Naive B cell (primary cell): ENCODE measurements at regions not wholly inside any gene's neighbourhood (a gene's known extent, or its start where the extent isn't known, plus 50 kb on each side); places are given as distances from the start of the nearest gene placed in this dataset.

Source experiments
- ATAC-seq, 2 donors: fragments of 150-1000 bp; cut with Tn5 transposase; 2 replicates each; pipeline ENCODE4 v1.10.0; 2021; ENCODE audit warnings: low read depth in 2 of 2, mild to moderate bottlenecking in 2 of 2, moderate library complexity in 2 of 2
- DNase-seq: peaks from one replicate; pipeline ENCODE4 v3.0.0; 2022
- H3K27ac Mint-ChIP-seq, 6 donors: one replicate each; pipeline ENCODE4 v1.8.0; 2020 to 2022; ENCODE audit warnings: mild to moderate bottlenecking in 6 of 6, mixed read lengths in 6 of 6, moderate library complexity in 5 of 6, inconsistent platforms in 2 of 6
- H3K27me3 Mint-ChIP-seq, 3 donors: one replicate each; pipeline ENCODE4 v1.8.0; 2021 to 2022; ENCODE audit warnings: mixed read lengths in 3 of 3, mild to moderate bottlenecking in 1 of 3
- H3K36me3 Mint-ChIP-seq, 2 donors: one replicate each; pipeline ENCODE4 v1.8.0; 2020 to 2022; ENCODE audit warnings: mixed read lengths in 2 of 2, inconsistent platforms in 1 of 2, mild to moderate bottlenecking in 1 of 2
- H3K4me1 Mint-ChIP-seq, 3 donors: one replicate each; pipeline ENCODE4 v1.8.0; 2020 to 2022; ENCODE audit warnings: mixed read lengths in 3 of 3, inconsistent platforms in 1 of 3, mild to moderate bottlenecking in 1 of 3, moderate library complexity in 1 of 3
- H3K4me3 Mint-ChIP-seq, 8 donors: one replicate each; pipeline ENCODE4 v1.8.0; 2020 to 2022; ENCODE audit warnings: mild to moderate bottlenecking in 8 of 8, mixed read lengths in 8 of 8, moderate library complexity in 8 of 8, inconsistent platforms in 2 of 8
- H3K9me3 Mint-ChIP-seq, 7 donors: one replicate each; pipeline ENCODE4 v1.8.0; 2020 to 2022; ENCODE audit warnings: mixed read lengths in 7 of 7, mild to moderate bottlenecking in 5 of 7, inconsistent platforms in 2 of 7, moderate library complexity in 1 of 7

DNA sequence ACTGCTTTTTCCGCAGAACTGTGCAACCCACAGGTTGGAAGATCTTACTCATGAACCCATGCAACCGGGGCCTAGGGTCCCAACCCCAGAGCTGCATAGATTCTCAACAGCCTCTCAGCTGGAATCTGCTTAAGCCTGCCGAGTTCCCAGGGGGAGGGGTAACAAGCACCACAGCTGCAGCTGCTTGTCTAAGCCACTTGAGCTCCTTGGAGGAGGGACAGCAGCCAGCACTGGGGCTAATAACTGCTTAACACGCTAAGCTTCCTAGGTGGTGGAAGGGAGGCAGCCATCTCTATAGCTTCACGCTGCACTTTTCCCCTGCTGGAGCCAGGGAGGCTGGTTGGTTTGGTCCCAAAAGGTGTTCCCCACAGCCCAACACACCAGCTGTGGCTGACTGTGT lies 311.6 kb downstream of the DSC3 start:
- H3K36me3 Mint-ChIP-seq, result no peaks in the 10 kb centered on the region
- H3K9me3 Mint-ChIP-seq, result peaks cover 1 to 13% (median 8%) of the 10 kb centered on the region in 7 donors
- no peaks in the 10 kb centered on the region for H3K4me1 Mint-ChIP-seq
- H3K27me3 Mint-ChIP-seq, result no peaks in the 10 kb centered on the region
- DNase-seq (no peak), ATAC-seq (no peak)
- H3K4me3 Mint-ChIP-seq, result no peak overlapping the region
- no peak overlapping the region for H3K27ac Mint-ChIP-seq

DNA sequence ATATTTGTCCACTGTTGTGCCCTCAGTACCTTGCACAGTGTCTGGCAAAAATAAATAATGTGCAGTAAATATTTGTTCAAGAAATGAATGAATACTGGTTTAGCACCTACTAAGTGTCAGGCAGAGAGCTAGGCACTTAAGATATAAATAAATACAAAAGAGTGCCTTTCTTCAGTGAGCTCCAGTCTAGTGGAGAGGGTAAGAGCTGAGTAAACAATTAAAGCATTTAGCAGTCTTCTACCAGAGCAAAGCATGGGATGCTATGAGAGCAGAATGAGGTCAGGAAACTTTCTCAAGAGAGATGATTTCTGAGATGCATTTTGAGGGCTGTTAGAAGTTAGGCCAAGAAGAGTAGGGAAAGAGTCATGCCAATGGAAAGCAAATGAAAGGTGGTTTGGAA lies 314.7 kb downstream of the DSC3 start:
- Mint-ChIP-seq H3K27ac (no peak overlapping the region), H3K27me3 (no peaks in the 10 kb centered on the region), H3K4me3 (no peak overlapping the region), H3K4me1 (no peaks in the 10 kb centered on the region), H3K36me3 (no peaks in the 10 kb centered on the region), H3K9me3 (peaks cover 0 to 6% (median under 1%) of the 10 kb centered on the region in 7 donors)
- ATAC-seq (no peak), DNase-seq (no peak)

DNA sequence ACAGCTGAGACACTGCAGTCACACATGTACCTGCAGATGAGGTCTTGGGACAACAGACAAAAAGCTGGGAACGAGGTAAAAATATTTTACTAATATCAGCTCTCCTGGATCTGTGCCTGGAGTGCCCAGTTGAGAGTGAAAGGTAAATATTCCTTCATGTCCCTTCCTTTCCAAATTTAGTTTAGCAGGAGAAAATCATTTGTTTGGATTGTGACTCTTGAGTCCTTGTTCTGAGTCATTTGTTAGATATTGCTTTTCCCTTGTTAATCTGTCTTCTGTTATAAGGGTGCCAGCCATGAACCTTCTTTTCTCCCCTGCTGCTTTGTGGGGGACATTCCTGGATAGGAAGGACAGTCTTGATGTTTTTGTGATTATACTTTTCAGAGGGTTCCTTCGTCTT lies 329.2 kb downstream of the DSC3 start:
- H3K9me3 Mint-ChIP-seq, result peaks cover 0 to 4% (median 0%) of the 10 kb centered on the region in 7 donors
- no peaks in the 10 kb centered on the region for H3K4me1 Mint-ChIP-seq
- H3K27ac Mint-ChIP-seq, result no peak overlapping the region
- H3K36me3 Mint-ChIP-seq, result no peaks in the 10 kb centered on the region
- DNase-seq (no peak), ATAC-seq (no peak)
- no peak overlapping the region for H3K4me3 Mint-ChIP-seq
- no peaks in the 10 kb centered on the region for H3K27me3 Mint-ChIP-seq

DNA sequence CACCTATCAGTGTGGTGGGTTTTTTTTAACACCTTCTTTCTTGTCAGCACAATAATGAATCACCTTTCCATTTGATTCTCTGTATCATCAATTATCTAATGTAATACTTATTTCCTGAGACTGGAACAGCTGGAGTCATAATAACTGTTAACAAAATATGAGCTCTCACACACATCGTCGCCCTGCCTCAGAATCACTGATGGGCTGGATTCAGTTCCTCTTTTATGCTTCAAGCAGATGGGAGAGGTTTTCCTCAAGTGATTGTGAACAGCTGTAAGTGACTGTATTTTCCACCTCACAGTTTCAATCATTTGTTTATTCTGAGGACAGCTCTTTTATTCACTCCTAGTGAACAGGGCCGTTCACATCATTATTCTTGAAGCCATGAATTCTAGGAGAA lies 330.2 kb downstream of the DSC3 start:
- DNase-seq, result no peak
- no peaks in the 10 kb centered on the region for H3K27me3 Mint-ChIP-seq
- H3K4me3 Mint-ChIP-seq, result peak overlapping the region in 1 of 8 donors; percentile 20
- H3K27ac Mint-ChIP-seq, result no peak overlapping the region
- no peak for ATAC-seq
- H3K4me1 Mint-ChIP-seq, result no peaks in the 10 kb centered on the region
- no peaks in the 10 kb centered on the region for H3K36me3 Mint-ChIP-seq
- H3K9me3 Mint-ChIP-seq, result peaks cover 0 to 9% (median 0%) of the 10 kb centered on the region in 7 donors

DNA sequence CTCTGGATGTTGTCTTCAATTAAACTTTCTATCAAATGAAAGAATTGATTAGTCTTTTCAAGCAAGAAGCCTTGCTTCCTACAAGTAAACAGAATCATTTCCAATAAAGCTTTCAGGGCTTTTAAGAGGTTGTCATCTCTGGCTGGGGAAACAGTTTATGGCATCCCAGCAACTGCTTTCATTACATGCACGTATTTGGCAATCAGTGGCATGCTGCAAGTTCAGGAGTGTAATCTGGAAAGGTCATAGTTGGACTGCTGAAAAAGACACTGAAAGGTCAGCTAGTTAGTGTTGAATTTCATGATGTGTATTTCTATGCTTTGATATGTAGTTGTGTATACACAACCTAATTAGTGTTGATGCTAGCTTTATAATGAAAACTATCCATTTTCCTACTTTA lies 332.9 kb downstream of the DSC3 start:
- Mint-ChIP-seq H3K9me3 (peaks cover 0 to 5% (median 0%) of the 10 kb centered on the region in 7 donors), H3K27ac (no peak overlapping the region), H3K36me3 (no peaks in the 10 kb centered on the region), H3K27me3 (no peaks in the 10 kb centered on the region), H3K4me3 (no peak overlapping the region), H3K4me1 (no peaks in the 10 kb centered on the region)
- DNase-seq (no peak), ATAC-seq (no peak)

DNA sequence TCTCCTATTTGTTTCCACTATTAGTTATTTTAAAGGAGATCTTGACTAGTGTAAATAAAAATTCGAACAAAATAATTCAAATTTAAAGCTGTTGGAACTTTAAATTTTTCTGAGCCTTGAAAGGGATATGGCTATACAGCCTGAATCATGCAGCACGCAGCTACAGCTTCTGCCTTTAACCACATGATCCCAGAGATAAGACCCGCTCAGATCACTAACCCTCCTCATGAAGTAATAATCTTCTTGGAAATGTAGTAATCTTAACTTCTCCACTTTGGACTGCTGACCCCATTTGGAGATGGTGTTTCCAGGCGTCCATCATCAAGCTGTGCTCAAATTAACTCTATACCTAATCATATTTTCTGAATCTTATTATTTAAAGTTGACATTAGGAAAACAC lies 336.6 kb downstream of the DSC3 start:
- H3K36me3 Mint-ChIP-seq, result no peaks in the 10 kb centered on the region
- H3K27me3 Mint-ChIP-seq, result no peaks in the 10 kb centered on the region
- H3K27ac Mint-ChIP-seq, result no peak overlapping the region
- H3K4me1 Mint-ChIP-seq, result no peaks in the 10 kb centered on the region
- peaks cover 0 to 5% (median 0%) of the 10 kb centered on the region in 7 donors for H3K9me3 Mint-ChIP-seq
- no peak for ATAC-seq
- no peak for DNase-seq
- no peak overlapping the region for H3K4me3 Mint-ChIP-seq

DNA sequence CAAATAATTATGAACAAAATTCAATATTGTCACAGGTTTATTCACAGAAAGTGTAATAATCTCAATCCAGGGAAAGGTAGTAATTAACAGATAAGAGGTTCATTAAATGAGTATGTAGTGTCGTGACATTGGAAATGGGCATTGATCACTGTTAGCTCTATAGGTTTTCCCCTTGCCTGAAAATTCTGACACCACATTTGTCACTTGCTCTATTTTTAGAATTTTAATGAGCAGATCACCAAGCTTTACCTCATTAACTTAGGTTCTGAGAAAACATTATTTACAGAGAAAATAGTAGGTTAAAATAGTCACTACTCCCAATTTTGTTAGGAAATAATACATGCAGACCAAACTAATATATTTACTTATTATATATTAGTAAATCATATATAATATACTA lies 344.0 kb downstream of the DSC3 start:
- ATAC-seq (no peak), DNase-seq (no peak)
- H3K4me3 Mint-ChIP-seq, result no peak overlapping the region
- H3K4me1 Mint-ChIP-seq, result no peaks in the 10 kb centered on the region
- H3K36me3 Mint-ChIP-seq, result no peaks in the 10 kb centered on the region
- H3K9me3 Mint-ChIP-seq, result peaks cover 0 to 1% (median 0%) of the 10 kb centered on the region in 7 donors
- no peaks in the 10 kb centered on the region for H3K27me3 Mint-ChIP-seq
- H3K27ac Mint-ChIP-seq, result no peak overlapping the region

DNA sequence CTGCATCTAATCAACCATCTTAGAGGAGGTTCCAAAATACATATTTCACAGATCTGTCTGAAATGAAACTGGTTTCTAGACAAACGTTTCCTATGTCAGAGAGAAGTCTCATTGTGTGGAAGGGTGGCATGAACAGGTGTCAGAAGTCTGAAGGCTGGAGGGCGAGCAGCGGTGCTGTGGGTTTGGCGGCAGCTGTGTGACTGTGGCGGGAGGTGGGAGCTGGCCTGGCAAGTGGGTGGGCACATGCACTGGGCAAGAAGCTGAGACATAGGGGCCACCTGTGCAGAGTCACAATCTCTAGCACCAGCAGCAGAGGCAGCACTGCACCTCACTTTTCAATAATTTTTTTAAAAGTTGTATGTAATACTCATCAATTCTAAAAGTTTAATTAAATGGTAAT lies 346.3 kb downstream of the DSC3 start:
- DNase-seq, result no peak
- H3K36me3 Mint-ChIP-seq, result no peaks in the 10 kb centered on the region

DNA sequence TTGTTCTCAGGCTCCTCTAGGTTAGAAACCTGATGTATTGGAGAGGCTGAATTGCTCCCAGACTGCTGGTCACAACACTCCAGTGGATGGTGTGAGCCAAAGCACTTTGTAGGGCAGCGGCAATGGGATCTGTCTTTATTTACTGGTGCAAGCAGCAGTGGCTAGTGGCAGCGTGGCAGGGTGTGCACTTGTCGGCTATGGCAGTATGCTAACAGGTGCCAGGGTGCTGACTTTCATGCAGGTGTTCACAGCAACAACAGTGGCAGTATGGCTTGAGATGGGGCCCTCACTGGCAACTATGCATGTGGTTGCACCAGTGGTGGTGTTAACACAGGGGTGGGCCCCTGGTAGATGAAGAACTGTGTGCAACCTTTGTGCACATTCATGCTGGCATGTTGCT lies 347.8 kb downstream of the DSC3 start:
- Mint-ChIP-seq H3K9me3 (peaks cover 0 to 1% (median 0%) of the 10 kb centered on the region in 7 donors), H3K27me3 (no peaks in the 10 kb centered on the region), H3K36me3 (no peaks in the 10 kb centered on the region), H3K4me3 (no peak overlapping the region), H3K27ac (no peak overlapping the region), H3K4me1 (no peaks in the 10 kb centered on the region)
- ATAC-seq (no peak), DNase-seq (no peak)

More for the DNA sequence above, 346.3 kb downstream of the DSC3 start:
- no peaks in the 10 kb centered on the region for H3K4me1 Mint-ChIP-seq
- no peaks in the 10 kb centered on the region for H3K27me3 Mint-ChIP-seq
- ATAC-seq, result no peak
- no peak overlapping the region for H3K4me3 Mint-ChIP-seq
- no peak overlapping the region for H3K27ac Mint-ChIP-seq
- peaks cover 0 to 1% (median 0%) of the 10 kb centered on the region in 7 donors for H3K9me3 Mint-ChIP-seq

DNA sequence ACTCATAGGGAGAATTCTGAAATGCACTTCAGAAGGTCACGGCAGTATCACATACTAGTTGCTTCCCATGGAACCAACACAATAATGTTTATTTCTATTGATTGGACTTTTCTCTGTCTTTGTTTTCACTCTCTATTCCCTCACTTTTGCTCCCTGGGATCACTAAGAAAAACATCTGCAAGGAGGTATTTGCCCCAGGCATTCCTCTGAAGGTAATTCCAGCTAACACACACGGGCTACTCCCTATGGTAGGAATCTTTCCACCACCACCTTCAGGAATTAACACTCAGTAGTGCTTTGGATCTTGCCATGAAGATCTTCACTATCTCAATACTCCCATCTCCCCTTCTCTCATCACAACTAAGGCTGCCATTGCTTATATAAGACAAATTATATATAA lies 353.3 kb downstream of the DSC3 start:
- peaks cover 0 to 4% (median 0%) of the 10 kb centered on the region in 7 donors for H3K9me3 Mint-ChIP-seq
- no peaks in the 10 kb centered on the region for H3K4me1 Mint-ChIP-seq
- H3K27ac Mint-ChIP-seq, result no peak overlapping the region
- DNase-seq (no peak), ATAC-seq (no peak)
- H3K4me3 Mint-ChIP-seq, result no peak overlapping the region
- no peaks in the 10 kb centered on the region for H3K36me3 Mint-ChIP-seq
- H3K27me3 Mint-ChIP-seq, result no peaks in the 10 kb centered on the region

DNA sequence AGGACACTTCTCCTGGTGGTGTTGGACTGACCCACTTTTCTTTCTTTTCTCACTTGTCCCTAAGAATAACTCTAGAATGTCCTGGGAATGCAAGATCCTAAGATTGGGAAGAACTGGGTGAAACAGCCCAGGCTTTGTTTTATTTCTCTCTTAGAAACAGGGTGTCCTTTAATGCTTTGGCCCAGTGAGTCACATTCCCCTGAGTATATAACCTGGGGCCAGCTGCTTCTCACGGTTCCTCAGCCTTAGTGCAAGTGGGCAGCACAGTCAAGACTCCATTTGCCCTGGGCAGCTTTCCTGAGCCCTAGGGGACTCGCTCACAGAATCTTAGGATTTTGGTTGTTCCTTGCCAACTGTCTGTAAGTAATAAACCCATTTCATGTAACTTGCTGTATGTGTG lies 355.0 kb downstream of the DSC3 start:
- Mint-ChIP-seq H3K27ac (no peak overlapping the region), H3K4me3 (no peak overlapping the region), H3K4me1 (no peaks in the 10 kb centered on the region), H3K9me3 (peaks cover 0 to 4% (median 0%) of the 10 kb centered on the region in 7 donors), H3K27me3 (no peaks in the 10 kb centered on the region), H3K36me3 (no peaks in the 10 kb centered on the region)
- DNase-seq, result no peak
- no peak for ATAC-seq

DNA sequence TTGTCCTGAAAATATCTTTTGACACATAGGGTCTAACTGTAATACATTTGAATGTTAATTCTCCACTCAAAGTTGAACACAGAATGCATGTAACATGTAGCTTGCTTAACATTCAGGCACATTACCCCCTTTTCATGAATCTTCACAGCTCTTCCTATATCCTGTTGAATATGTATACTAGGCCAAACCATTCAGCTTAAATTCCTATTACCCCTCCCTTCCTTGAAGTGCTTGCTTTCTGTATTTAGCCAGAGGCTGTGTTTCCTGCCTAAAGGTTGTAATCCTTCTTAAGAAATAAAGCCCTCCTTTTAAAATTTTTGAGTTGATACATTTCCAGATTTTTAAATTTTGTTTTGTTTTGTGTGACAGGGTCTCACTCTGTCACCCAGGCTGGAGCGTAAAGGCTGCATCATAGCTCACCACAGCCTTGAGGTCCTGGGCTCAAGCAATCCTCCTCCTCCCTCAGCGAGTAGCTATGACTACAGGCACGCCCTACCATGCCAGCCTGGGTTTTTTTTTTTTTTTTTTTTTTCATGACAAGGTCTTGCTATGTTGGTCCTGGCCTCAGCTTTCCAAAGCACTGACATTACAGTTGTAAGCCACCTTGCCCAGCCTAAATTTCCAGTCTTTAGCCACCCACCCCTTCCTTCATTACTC lies 357.6 kb downstream of the DSC3 start:
- Mint-ChIP-seq H3K9me3 (peaks cover 0 to 7% (median 0%) of the 10 kb centered on the region in 7 donors), H3K4me3 (no peak overlapping the region), H3K4me1 (no peaks in the 10 kb centered on the region), H3K27me3 (no peaks in the 10 kb centered on the region), H3K27ac (no peak overlapping the region), H3K36me3 (no peaks in the 10 kb centered on the region)
- DNase-seq, result no peak
- ATAC-seq, result no peak

DNA sequence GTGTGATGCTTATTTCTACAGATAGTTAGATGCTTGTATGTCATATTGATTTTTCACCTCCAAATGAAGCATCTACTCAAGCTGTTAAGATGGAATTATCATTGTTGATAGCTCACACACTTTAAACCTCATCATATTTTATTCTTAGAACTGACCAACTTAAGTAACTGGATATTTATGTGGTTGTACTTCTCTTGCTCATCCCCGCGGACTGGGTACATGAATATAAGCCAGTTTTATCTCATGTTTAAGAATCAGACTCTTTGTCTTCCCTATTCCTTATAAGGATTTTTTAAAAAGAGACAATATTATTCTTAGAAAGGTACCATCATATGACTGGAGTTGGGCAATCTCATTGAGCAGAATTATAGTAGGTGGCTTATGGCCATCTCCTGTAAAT lies 358.7 kb downstream of the DSC3 start:
- ATAC-seq, result no peak
- no peaks in the 10 kb centered on the region for H3K36me3 Mint-ChIP-seq

DNA sequence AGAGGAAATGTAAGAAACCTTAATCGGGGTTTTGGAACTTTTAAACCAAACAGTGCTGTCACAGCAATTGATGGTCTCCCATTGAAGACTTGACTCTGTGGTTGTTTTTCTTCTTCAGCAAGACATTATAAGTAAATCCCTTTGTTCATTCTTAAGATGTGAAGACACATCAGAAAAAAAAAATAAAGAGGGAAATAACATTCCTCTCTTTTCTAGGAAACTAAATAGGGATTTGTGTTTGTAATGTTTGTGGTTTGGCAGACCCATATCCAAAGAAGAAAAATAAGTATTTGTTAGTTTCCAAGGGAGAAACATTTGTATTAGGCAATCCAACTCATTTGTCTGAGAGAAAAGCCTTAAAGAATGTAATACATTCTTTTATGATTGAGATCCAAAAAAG lies 359.9 kb downstream of the DSC3 start:
- H3K4me1 Mint-ChIP-seq, result no peaks in the 10 kb centered on the region
- DNase-seq, result no peak
- peaks cover 0 to 3% (median 0%) of the 10 kb centered on the region in 7 donors for H3K9me3 Mint-ChIP-seq
- ATAC-seq, result no peak
- no peak overlapping the region for H3K4me3 Mint-ChIP-seq
- no peaks in the 10 kb centered on the region for H3K36me3 Mint-ChIP-seq
- H3K27me3 Mint-ChIP-seq, result no peaks in the 10 kb centered on the region
- no peak overlapping the region for H3K27ac Mint-ChIP-seq

More for the DNA sequence above, 358.7 kb downstream of the DSC3 start:
- Mint-ChIP-seq H3K9me3 (peaks cover 0 to 7% (median 0%) of the 10 kb centered on the region in 7 donors), H3K4me1 (no peaks in the 10 kb centered on the region), H3K27ac (no peak overlapping the region), H3K4me3 (no peak overlapping the region), H3K27me3 (no peaks in the 10 kb centered on the region)
- no peak for DNase-seq
